Fibroblast of peridontal ligament (primary cell): ENCODE measurements at regions not wholly inside any gene's neighbourhood (a gene's known extent, or its start where the extent isn't known, plus 50 kb on each side); places are given as distances from the start of the nearest gene placed in this dataset.
"Not testable (repeated sequence)": the region's sequence is repeated elsewhere in the genome, so short reads cannot be mapped to it uniquely, and the experiment has no call there.

ENCODE experiments used
- DNase-seq: peaks from one replicate; pipeline ENCODE4 v3.0.0-alpha.2; 2010; ENCODE audit errors: extremely low read depth

DNA sequence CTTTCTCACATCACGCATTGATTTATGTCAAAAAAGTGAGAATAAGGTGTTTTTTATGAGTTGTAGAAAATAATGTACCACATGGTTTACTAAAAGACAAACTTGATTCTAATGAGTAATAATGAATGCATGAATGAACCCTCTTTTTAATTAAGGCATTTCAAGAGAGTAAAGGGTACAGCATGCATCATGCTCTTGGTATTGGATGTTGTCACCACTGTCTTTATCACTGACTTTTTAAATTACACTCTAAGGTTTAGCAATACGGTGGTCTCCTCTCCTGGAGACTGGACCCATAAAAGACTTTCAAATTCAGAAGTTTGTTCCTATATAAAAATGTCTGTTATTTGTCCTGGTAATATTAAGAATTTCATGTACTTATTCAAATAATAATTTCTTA, 277.5 kb upstream of the TGFBR2 start:
- not testable (repeated sequence) for DNase-seq

DNA sequence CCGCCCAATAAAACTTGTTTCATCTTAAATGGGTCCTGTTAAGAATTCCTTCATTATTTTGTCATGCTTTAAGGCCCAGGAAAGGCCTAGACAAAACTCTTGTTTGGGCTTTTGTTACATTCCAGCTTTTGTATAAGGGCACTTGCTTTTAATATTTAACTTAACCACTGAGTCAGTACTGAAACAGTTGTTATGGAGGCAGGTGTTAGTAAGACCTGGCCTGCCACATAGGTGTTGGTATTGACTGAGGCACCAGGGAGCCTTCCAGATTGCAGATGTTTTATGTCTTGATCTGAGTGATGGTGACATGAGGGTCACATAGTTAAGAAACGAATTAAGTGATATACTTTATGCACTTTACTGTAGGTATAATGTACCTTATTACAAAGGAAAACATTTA, 274.9 kb upstream of the TGFBR2 start:
- no peak for DNase-seq

GRCh38 chr3:30332196-30333021, 274.0 kb upstream of the TGFBR2 start:
- DNase-seq = no peak

DNA sequence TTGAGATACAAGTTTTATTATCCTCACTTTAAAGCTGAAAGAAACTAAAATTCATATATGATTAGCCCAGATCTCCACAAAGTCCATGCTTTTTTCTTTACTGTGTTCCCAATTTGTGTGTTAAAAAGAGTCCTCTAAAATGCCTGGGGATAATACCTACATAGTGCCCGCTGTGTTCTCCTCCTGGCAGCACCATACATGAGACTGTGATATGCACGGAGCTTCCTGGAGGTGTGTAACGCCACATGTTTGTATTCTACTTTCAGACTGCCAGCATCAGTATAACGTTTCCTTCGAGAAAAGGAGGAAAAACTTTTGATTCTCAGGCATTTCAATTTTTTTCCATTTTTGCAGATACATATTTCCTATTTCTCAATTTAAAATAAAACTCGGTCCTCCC, 273.3 kb upstream of the TGFBR2 start:
- no peak for DNase-seq

DNA sequence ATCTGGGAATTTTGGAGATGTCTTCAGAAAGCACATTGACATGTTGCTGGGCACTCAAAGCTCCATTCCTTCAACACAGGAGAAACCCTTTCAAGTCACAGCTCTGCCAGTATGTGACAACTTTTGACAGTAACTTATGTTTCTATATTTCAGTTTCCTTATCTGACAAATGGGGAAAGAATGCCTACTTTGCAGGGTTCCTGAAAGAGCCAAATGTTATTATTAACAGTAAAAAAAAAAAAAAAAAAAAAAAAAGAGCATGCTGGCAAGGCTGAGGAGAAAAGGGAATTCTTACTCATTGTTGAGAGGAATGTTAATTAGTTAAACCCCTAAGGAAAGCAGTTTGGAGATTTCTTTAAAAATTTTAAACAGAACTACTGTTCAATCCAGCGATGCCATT, 272.5 kb upstream of the TGFBR2 start:
- DNase-seq = peak; percentile 64

DNA sequence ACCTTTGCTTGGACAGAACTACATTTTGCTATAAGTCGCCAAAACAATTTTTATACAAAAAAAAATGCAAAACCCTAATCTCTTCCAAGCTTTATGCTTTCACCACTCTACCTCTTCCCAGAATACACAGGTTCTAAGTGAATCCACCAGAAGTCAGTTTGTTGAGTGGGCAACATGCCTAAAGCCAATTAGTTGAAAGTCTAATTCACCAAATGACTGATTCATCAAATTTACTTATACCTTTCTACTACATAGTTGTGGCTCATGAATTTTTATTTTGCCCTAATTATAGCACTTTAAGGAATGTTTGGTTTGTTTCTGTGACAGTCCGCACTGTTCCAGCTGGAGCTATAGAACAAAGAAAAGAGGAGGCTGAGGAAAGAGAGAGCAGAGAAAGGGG, 265.9 kb upstream of the TGFBR2 start:
- no peak for DNase-seq

DNA sequence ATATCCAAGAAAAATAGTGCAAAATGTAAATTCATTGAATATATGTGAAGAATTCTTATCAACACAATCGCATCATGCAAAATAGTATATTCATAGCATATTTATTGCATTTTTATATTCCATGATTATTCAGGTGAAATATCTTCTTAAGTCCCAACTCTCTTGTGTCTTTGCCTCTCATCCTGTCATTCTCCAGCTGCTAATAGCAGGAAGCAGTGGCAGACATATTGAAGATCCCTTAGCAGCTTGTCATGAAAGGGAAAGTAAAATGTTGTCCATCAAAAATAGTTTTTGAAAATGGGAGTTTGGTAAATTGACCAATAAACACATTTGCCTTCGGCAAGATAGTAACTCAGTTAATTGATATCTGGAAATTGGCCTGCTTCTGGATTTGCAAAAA, 265.3 kb upstream of the TGFBR2 start:
- no peak for DNase-seq

DNA sequence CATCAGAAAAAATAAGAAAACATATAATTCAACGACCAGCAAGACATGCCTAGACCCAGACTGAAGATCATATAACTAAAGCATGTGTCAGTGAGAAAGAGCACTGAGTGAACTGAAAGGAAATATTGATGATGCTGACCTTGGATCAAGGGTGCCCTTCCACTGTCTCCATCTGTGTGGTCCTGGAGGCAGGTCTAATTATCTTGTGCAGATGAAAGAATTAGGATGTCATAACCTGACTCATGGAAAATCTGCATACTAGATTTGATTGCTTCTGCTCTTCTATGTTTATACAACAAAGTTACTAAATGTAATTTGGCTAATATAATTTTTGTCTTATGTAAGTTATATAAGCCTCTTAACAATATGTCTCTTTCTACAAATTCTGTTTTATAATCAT, 264.6 kb upstream of the TGFBR2 start:
- DNase-seq = no peak

DNA sequence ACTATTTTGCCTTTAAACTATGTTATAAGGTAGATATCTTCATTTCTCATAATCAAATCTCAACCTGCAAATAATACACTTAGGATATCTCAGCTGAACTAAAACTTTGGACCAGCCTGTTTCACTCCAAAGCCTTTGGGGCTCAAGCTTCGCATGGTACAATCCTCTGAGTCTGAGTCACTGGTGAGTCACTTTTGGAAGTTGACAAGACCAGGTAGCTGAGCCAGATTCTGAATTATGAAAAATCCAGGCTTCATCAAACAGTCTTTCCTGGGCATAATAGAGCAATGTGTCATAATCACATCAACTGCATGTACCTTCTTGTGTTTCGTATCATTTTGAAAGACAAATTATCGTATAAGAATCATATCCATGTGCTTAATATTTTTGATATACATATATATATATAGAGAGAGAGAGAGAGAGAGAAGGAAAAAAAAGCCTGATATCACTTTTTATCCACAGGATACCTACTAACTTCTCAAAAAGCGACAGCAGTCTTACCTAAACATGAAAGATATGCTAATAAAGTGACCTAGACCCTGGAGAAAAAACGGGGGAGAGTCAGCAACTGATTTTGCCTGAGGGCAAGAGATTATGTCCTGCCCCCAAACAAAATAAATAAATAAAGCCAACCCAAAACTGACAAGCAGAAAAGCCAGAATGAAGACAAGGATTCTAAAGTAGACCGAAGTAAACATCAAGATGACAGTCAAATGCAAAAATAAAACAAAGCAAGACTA, 263.9 kb upstream of the TGFBR2 start:
- DNase-seq = peak; percentile 95

- DNase-seq = no peak
Observed at GRCh38 chr3:30343067-30343831, 263.2 kb upstream of the TGFBR2 start.

GRCh38 chr3:30343861-30344260, 262.5 kb upstream of the TGFBR2 start:
- no peak for DNase-seq

DNA sequence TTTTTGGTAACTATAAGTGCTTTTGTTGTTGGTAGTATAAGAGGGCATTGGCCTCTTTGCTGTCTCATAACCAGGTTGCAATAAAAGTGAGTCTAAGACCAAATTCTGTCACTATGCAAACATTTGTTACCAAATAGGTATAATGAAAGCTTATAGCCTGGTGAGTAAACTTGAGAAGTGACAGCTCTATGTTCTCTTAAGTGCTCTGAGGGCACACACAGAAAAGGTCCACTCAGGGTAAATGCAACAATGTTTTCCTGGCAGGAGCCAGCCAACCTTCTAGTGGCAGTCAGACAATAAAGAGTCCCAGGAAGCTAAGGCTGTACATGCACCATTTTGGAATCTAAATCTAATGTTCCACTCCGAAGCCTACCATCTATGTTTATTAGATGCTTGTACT, 262.1 kb upstream of the TGFBR2 start:
- no peak for DNase-seq

GRCh38 chr3:30346933-30347320, 259.5 kb upstream of the TGFBR2 start:
- DNase-seq = no peak

DNA sequence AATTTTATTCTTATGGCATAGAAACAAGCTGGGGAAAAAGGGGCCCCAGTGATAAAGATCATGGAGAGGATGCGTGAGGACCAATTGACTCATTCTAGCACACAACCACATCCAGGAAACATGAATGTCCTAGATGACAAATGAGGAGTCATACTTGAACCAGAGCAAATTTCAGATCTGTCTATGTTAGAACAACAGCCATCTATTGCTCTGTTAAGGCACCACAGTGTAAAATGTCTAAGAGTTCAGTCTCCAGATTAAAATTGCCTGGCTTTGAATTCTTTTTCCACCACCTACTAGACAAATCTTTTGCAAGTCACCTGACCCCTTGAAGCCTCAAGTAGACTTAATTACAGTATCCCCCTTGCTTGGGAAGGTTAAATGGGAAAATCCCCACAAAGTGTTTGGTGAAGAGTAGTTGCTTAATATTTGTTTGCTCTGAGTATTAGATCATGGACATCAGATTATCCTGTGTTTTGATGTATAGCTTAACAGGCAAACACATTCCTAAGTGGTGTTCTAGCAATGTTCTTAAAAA, 258.7 kb upstream of the TGFBR2 start:
- peak; percentile 73 for DNase-seq

DNA sequence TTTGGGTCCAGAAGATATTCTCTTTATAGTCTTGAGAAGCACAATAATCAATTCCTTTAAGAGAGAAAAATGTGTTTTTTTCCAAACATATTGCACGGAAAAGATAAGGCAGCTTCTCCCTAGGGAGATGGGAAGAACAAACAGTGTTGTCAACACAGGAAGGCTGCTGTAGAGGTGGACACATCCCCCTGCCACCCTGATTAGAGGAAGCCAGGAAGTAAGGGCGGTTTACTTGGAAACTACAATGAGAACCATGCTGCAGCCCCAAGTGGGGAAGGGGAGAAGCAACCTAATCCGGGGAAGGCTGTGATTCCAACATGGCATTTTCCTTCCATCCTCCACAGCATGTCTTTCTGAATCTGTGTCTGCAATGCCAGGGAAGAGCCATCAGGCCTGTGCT, 256.9 kb upstream of the TGFBR2 start:
- no peak for DNase-seq

DNA sequence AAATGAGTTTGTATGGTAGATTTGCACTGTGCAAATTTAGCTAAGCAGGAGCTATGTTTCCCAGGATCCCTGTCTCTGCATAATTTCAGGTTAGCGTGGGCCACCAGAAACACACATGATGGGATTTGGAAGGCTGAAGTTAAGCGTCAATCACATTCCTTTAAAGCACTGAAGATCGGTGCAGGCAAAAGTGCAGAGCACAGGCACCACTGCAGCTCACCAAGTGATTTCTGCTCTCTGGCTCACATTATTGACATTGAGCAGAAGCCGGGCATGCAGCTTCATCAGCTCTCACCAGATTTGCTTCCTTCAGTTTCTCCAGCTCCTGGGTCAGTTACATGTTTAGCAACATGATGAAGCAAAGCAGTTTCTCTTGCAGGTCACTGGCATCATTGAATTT, 256.4 kb upstream of the TGFBR2 start:
- no peak for DNase-seq

GRCh38 chr3:30350901-30351300, 255.5 kb upstream of the TGFBR2 start:
- DNase-seq = no peak

DNA sequence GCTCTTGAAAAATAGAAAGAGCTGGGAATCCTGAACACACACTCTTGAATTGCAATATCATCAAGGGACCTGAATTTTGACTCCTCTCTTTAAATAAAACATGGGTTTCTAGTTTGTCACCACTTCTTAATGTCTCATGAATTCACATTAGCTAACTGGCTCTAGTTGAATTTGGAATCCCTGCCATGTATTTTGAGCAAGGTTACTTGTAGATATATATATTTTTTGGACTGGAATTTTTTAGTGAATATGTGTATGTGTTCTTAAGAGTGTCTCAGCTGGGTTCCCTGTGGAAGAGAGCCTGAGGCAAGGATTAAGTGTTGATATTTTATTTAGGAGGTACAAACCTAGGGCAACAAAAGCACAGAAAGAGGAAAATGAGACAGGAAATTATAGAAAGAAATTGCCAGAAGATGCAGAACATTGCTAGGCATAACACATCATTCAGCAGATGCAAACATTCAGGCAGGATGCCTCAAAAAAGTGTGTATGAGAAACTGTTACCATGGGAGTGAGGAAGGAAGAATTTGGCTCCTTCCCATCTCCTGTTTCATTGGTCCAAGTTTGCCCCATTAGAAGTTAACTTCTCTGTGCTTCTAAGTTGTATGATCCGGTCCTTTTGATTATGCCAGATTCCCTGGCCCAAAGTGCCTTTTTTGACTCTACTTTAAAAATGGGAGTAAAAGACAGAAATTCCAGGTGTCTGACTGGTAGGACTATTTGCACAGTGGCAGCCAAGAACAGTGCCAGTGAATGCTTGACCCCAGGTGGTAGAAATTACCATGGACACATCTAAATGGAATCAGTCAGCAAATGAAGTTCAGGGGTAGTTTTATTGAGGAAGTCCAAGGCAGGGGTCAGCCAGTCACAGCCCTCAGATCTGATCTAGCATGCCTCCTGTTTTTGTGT, 253.7 kb upstream of the TGFBR2 start:
- DNase-seq = no peak

GRCh38 chr3:30353711-30354467, 252.5 kb upstream of the TGFBR2 start:
- DNase-seq = no peak

DNA sequence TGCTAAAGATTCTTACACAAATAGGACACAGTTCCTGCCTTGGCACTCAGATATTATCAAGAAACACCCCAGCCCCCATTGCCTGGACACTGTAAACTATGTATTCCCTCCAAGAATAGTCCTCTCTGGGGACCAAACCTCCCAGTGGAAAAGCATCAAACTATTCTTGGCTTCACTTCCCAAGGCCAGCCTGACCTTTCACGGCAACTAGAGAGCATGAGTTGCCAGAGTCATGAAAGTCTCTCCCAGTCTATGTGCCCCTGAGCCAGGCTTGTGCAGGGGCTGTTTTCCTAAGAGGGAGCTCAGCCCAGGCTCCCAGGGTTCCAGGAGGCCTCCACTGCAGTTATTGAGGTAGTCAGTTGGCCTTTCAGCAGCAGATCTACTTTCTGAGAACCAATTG, 251.9 kb upstream of the TGFBR2 start:
- no peak for DNase-seq

- no peak for DNase-seq
Observed at GRCh38 chr3:30354972-30355371, 251.4 kb upstream of the TGFBR2 start.
